ENCODE measurements at regions not wholly inside any gene's neighbourhood (a gene's known extent, or its start where the extent isn't known, plus 50 kb on each side); places are given as distances from the start of the nearest gene placed in this dataset.
A peak's percentile ranks its signal among the peaks of the same experiment; 100 is the strongest.

GRCh38 chr6:23277521-23278179 lies 708.3 kb downstream of the HDGFL1 start:
- H3K4me3 ChIP-seq (ENCODE audit: low read depth, low read length), result no peak overlapping the region
- DNase-seq (ENCODE audit: low read depth), result no peak
- TF ChIP-seq CTCF (IDR thresholded peaks at IDR 0.05; ENCODE audit: insufficient read depth, low read depth, low read length), result no peak

- DNase-seq (ENCODE audit: low read depth), result no peak
- TF ChIP-seq CTCF (IDR thresholded peaks at IDR 0.05; ENCODE audit: insufficient read depth, low read depth, low read length), result no peak
- H3K4me3 ChIP-seq (ENCODE audit: low read depth, low read length), result no peak overlapping the region
Observed at GRCh38 chr6:23278180-23278532, 708.8 kb downstream of the HDGFL1 start.

- TF ChIP-seq CTCF (IDR thresholded peaks at IDR 0.05; ENCODE audit: insufficient read depth, low read depth, low read length), result no peak
- H3K4me3 ChIP-seq (ENCODE audit: low read depth, low read length), result no peak overlapping the region
- peak; percentile 20 for DNase-seq (ENCODE audit: low read depth)
Observed at GRCh38 chr6:23280437-23280836, 711.1 kb downstream of the HDGFL1 start.

- DNase-seq (ENCODE audit: low read depth), result no peak
- no peak for TF ChIP-seq CTCF (IDR thresholded peaks at IDR 0.05; ENCODE audit: insufficient read depth, low read depth, low read length)
- no peak overlapping the region for H3K4me3 ChIP-seq (ENCODE audit: low read depth, low read length)
Observed at GRCh38 chr6:23282252-23283021, 713.1 kb downstream of the HDGFL1 start.

- no peak for TF ChIP-seq CTCF (IDR thresholded peaks at IDR 0.05; ENCODE audit: insufficient read depth, low read depth, low read length)
- DNase-seq (ENCODE audit: low read depth), result no peak
Observed at GRCh38 chr6:23293653-23294052, 724.3 kb downstream of the HDGFL1 start.

GRCh38 chr6:23301556-23301955 lies 732.2 kb downstream of the HDGFL1 start:
- no peak for TF ChIP-seq CTCF (IDR thresholded peaks at IDR 0.05; ENCODE audit: insufficient read depth, low read depth, low read length)
- DNase-seq (ENCODE audit: low read depth), result no peak
- no peak overlapping the region for H3K4me3 ChIP-seq (ENCODE audit: low read depth, low read length)

More at GRCh38 chr6:23293653-23294052, 724.3 kb downstream of the HDGFL1 start:
- H3K4me3 ChIP-seq (ENCODE audit: low read depth, low read length), result no peak overlapping the region

Measured in fibroblast of villous mesenchyme (primary cell).